ENCODE measurements at regions not wholly inside any gene's neighbourhood (a gene's known extent, or its start where the extent isn't known, plus 50 kb on each side); places are given as distances from the start of the nearest gene placed in this dataset.

GRCh38 chr12:67732857-67733256 is 84.3 kb downstream of the DYRK2 start:
- Histone ChIP-seq H4K8ac (ENCODE audit: extremely low read depth, insufficient read depth, low read length) (no peak overlapping the region), H3K4ac (replicated peaks; ENCODE audit: insufficient read length, low read depth, low read length) (no peak overlapping the region), H3K14ac (ENCODE audit: insufficient read length) (no peak overlapping the region), H3K9me3 (ENCODE audit: insufficient read depth in 2 of 2, low read depth in 1 of 2, low read length in 1 of 2) (no peaks in the 10 kb centered on the region), H4K5ac (ENCODE audit: insufficient read length, low read depth, low read length) (no peak overlapping the region), H4K91ac (replicated peaks; ENCODE audit: insufficient read length, low read length) (no peak overlapping the region), H2BK5ac (ENCODE audit: low read depth, low read length) (no peak overlapping the region), H3K79me2 (ENCODE audit: control insufficient read depth in 1 of 2, insufficient read depth in 2 of 2, low read length in 2 of 2) (no peaks in the 10 kb centered on the region), H3K18ac (ENCODE audit: extremely low read depth, low read length) (no peak overlapping the region), H2AFZ (ENCODE audit: low read length) (no peak overlapping the region), H2BK12ac (ENCODE audit: low read depth, low read length) (no peak overlapping the region), H3K23ac (ENCODE audit: insufficient read length) (no peak overlapping the region), H3K4me2 (ENCODE audit: insufficient read depth in 1 of 2, low read depth in 2 of 2, low read length in 2 of 2) (no peak overlapping the region), H3K4me3 (ENCODE audit: extremely low read depth in 1 of 4, insufficient read depth in 2 of 4, low read depth in 3 of 4, low read length in 4 of 4) (no peak overlapping the region), H3K79me1 (ENCODE audit: low read depth, low read length) (no peaks in the 10 kb centered on the region), H3K27me3 (replicated peaks in 1 of 4; ENCODE audit: control insufficient read depth in 3 of 4, extremely low read depth in 1 of 4, insufficient read depth in 3 of 4, low read length in 3 of 4) (no peaks in the 10 kb centered on the region), H3K56ac (replicated peaks; ENCODE audit: insufficient read length, low read depth, low read length) (no peak overlapping the region), H3K36me3 (ENCODE audit: control insufficient read depth in 2 of 4, insufficient read depth in 4 of 4, low read length in 3 of 4) (no peaks in the 10 kb centered on the region), H2AK5ac (ENCODE audit: low read depth, low read length) (no peak overlapping the region), H4K20me1 (replicated peaks in 1 of 2; ENCODE audit: control insufficient read depth in 1 of 2, insufficient read depth in 2 of 2, low read length in 2 of 2) (no peaks in the 10 kb centered on the region), H2BK20ac (ENCODE audit: low read length) (no peak overlapping the region), H3K23me2 (ENCODE audit: low read depth, low read length) (no peaks in the 10 kb centered on the region), H3K9ac (replicated peaks in 1 of 4; ENCODE audit: extremely low read depth in 1 of 4, low read depth in 3 of 4, low read length in 3 of 4) (no peak overlapping the region), H2BK120ac (replicated peaks; ENCODE audit: low read depth, low read length) (no peak overlapping the region), H3K4me1 (replicated peaks in 1 of 4; ENCODE audit: control insufficient read depth in 3 of 4, insufficient read depth in 4 of 4, low read length in 3 of 4) (no peaks in the 10 kb centered on the region), H3K27ac (ENCODE audit: low read depth, low read length) (no peak overlapping the region), H2BK15ac (ENCODE audit: low read length) (no peak overlapping the region)
- FAIRE-seq = no peak
- 88% methylated on average over 4 of the region's 4 CpGs; no CpG with 5 or more reads in 1 of the 2 experiments for WGBS, 2 experiments (ENCODE audit: extremely low coverage in 1 of 2, insufficient coverage in 1 of 2, insufficient read length in 1 of 2, insufficient replicate concordance in 2 of 2, low coverage in 1 of 2, low lambda C conversion rate in 2 of 2, missing lambda C conversion rate in 1 of 2)
- CTCF ChIA-PET (ENCODE audit: partially characterized antibody) = no interaction called here
- no peak for DNase-seq (ENCODE audit: low read depth in 1 of 2, low spot score in 2 of 2)
- POLR2A ChIA-PET (ENCODE audit: partially characterized antibody) = interaction anchor here (1.2 kb wide), 1 partner anchor 40 kb away, joined by 3 read pairs; no protein-coding TSS in a partner anchor
- TF ChIP-seq KDM1A (IDR thresholded peaks at IDR 0.05; ENCODE audit: borderline replicate concordance, low read length) (no peak), TBP (IDR thresholded peaks at IDR 0.05; ENCODE audit: low read depth, low read length) (no peak), SP4 (IDR thresholded peaks at IDR 0.05; ENCODE audit: low read length) (no peak), TAF7 (optimal IDR thresholded peaks at IDR 0.05; ENCODE audit: borderline replicate concordance, low read depth, low read length) (no peak), KDM5A (IDR thresholded peaks at IDR 0.05; ENCODE audit: low read length) (no peak), GTF2F1 (IDR thresholded peaks at IDR 0.05; ENCODE audit: borderline replicate concordance, low read depth, low read length) (no peak), CREB1 (IDR thresholded peaks at IDR 0.05) (no peak), BACH1 (IDR thresholded peaks at IDR 0.05; ENCODE audit: low read length) (no peak), RFX5 (IDR thresholded peaks at IDR 0.05; ENCODE audit: borderline replicate concordance, low read depth, low read length) (no peak), SIRT6 (IDR thresholded peaks at IDR 0.05; ENCODE audit: low read length) (no peak), CEBPB (IDR thresholded peaks at IDR 0.05; ENCODE audit: low read depth, low read length) (no peak), ASH2L (IDR thresholded peaks at IDR 0.05; ENCODE audit: low read length) (no peak)

Measured in H1 (cell line).